ENCODE measurements at regions not wholly inside any gene's neighbourhood (a gene's known extent, or its start where the extent isn't known, plus 50 kb on each side); places are given as distances from the start of the nearest gene placed in this dataset.
"Not testable (repeated sequence)": the region's sequence is repeated elsewhere in the genome, so short reads cannot be mapped to it uniquely, and the experiment has no call there.

GRCh38 chr11:81585390-81585933, 1148.2 kb downstream of the FAM181B start:
- Histone ChIP-seq H3K9ac (ENCODE audit: low read length) (no peak overlapping the region), H3K36me3 (ENCODE audit: control insufficient read depth, low read depth, low read length) (no peaks in the 10 kb centered on the region), H3K9me3 (ENCODE audit: control insufficient read depth, low read depth, low read length) (no peaks in the 10 kb centered on the region), H3K4me1 (ENCODE audit: control insufficient read depth, low read depth, low read length) (no peaks in the 10 kb centered on the region), H3K27ac (ENCODE audit: low read length) (no peak overlapping the region), H3K4me3 (ENCODE audit: low read length) (no peak overlapping the region), H3K27me3 (ENCODE audit: control insufficient read depth, insufficient read depth, low read length) (no peaks in the 10 kb centered on the region)

GRCh38 chr11:81579339-81579738, 1154.3 kb downstream of the FAM181B start:
- no peak overlapping the region for H3K4me3 ChIP-seq (ENCODE audit: low read length)

GRCh38 chr11:81578571-81578970, 1155.1 kb downstream of the FAM181B start:
- Histone ChIP-seq H3K9me3 (ENCODE audit: control insufficient read depth, low read depth, low read length) (no peaks in the 10 kb centered on the region), H3K4me3 (ENCODE audit: low read length) (no peak overlapping the region), H3K9ac (ENCODE audit: low read length) (no peak overlapping the region), H3K4me1 (ENCODE audit: control insufficient read depth, low read depth, low read length) (no peaks in the 10 kb centered on the region), H3K27me3 (ENCODE audit: control insufficient read depth, insufficient read depth, low read length) (no peaks in the 10 kb centered on the region), H3K36me3 (ENCODE audit: control insufficient read depth, low read depth, low read length) (no peaks in the 10 kb centered on the region), H3K27ac (ENCODE audit: low read length) (no peak overlapping the region)

More at GRCh38 chr11:81579339-81579738, 1154.3 kb downstream of the FAM181B start:
- Histone ChIP-seq H3K27me3 (ENCODE audit: control insufficient read depth, insufficient read depth, low read length) (no peaks in the 10 kb centered on the region), H3K9me3 (ENCODE audit: control insufficient read depth, low read depth, low read length) (no peaks in the 10 kb centered on the region), H3K36me3 (ENCODE audit: control insufficient read depth, low read depth, low read length) (no peaks in the 10 kb centered on the region), H3K27ac (ENCODE audit: low read length) (no peak overlapping the region), H3K9ac (ENCODE audit: low read length) (no peak overlapping the region), H3K4me1 (ENCODE audit: control insufficient read depth, low read depth, low read length) (no peaks in the 10 kb centered on the region)

- H3K9ac ChIP-seq (ENCODE audit: low read length) = no peak overlapping the region
- no peak overlapping the region for H3K27ac ChIP-seq (ENCODE audit: low read length)
- H3K4me3 ChIP-seq (ENCODE audit: low read length) = no peak overlapping the region
- no peaks in the 10 kb centered on the region for H3K4me1 ChIP-seq (ENCODE audit: control insufficient read depth, low read depth, low read length)
- no peaks in the 10 kb centered on the region for H3K27me3 ChIP-seq (ENCODE audit: control insufficient read depth, insufficient read depth, low read length)
- no peaks in the 10 kb centered on the region for H3K36me3 ChIP-seq (ENCODE audit: control insufficient read depth, low read depth, low read length)
- H3K9me3 ChIP-seq (ENCODE audit: control insufficient read depth, low read depth, low read length) = no peaks in the 10 kb centered on the region
Observed at GRCh38 chr11:81574301-81574700, 1159.4 kb downstream of the FAM181B start.

GRCh38 chr11:81573367-81573766, 1160.3 kb downstream of the FAM181B start:
- Histone ChIP-seq H3K4me3 (ENCODE audit: low read length) (no peak overlapping the region), H3K36me3 (ENCODE audit: control insufficient read depth, low read depth, low read length) (no peaks in the 10 kb centered on the region), H3K4me1 (ENCODE audit: control insufficient read depth, low read depth, low read length) (no peaks in the 10 kb centered on the region), H3K27me3 (ENCODE audit: control insufficient read depth, insufficient read depth, low read length) (no peaks in the 10 kb centered on the region), H3K9me3 (ENCODE audit: control insufficient read depth, low read depth, low read length) (no peaks in the 10 kb centered on the region), H3K27ac (ENCODE audit: low read length) (no peak overlapping the region), H3K9ac (ENCODE audit: low read length) (no peak overlapping the region)

- H3K36me3 ChIP-seq (ENCODE audit: control insufficient read depth, low read depth, low read length) = no peaks in the 10 kb centered on the region
- no peak overlapping the region for H3K4me3 ChIP-seq (ENCODE audit: low read length)
- H3K27me3 ChIP-seq (ENCODE audit: control insufficient read depth, insufficient read depth, low read length) = no peaks in the 10 kb centered on the region
- no peak overlapping the region for H3K9ac ChIP-seq (ENCODE audit: low read length)
- H3K9me3 ChIP-seq (ENCODE audit: control insufficient read depth, low read depth, low read length) = no peaks in the 10 kb centered on the region
- no peaks in the 10 kb centered on the region for H3K4me1 ChIP-seq (ENCODE audit: control insufficient read depth, low read depth, low read length)
- no peak overlapping the region for H3K27ac ChIP-seq (ENCODE audit: low read length)
Observed at GRCh38 chr11:81570669-81571068, 1163.0 kb downstream of the FAM181B start.

- Histone ChIP-seq H3K36me3 (ENCODE audit: control insufficient read depth, low read depth, low read length) (no peaks in the 10 kb centered on the region), H3K27ac (ENCODE audit: low read length) (no peak overlapping the region), H3K9ac (ENCODE audit: low read length) (no peak overlapping the region), H3K9me3 (ENCODE audit: control insufficient read depth, low read depth, low read length) (no peaks in the 10 kb centered on the region), H3K27me3 (ENCODE audit: control insufficient read depth, insufficient read depth, low read length) (no peaks in the 10 kb centered on the region), H3K4me1 (ENCODE audit: control insufficient read depth, low read depth, low read length) (no peaks in the 10 kb centered on the region), H3K4me3 (ENCODE audit: low read length) (no peak overlapping the region)
Observed at GRCh38 chr11:81569999-81570398, 1163.7 kb downstream of the FAM181B start.

- Histone ChIP-seq H3K9ac (ENCODE audit: low read length) (no peak overlapping the region), H3K4me1 (ENCODE audit: control insufficient read depth, low read depth, low read length) (no peaks in the 10 kb centered on the region)
Observed at GRCh38 chr11:81568918-81569317, 1164.7 kb downstream of the FAM181B start.

GRCh38 chr11:81548123-81548522, 1185.5 kb downstream of the FAM181B start:
- Histone ChIP-seq H3K9me3 (ENCODE audit: control insufficient read depth, low read depth, low read length) (no peaks in the 10 kb centered on the region), H3K4me1 (ENCODE audit: control insufficient read depth, low read depth, low read length) (no peaks in the 10 kb centered on the region), H3K27ac (ENCODE audit: low read length) (no peak overlapping the region), H3K36me3 (ENCODE audit: control insufficient read depth, low read depth, low read length) (no peaks in the 10 kb centered on the region), H3K27me3 (ENCODE audit: control insufficient read depth, insufficient read depth, low read length) (no peaks in the 10 kb centered on the region), H3K9ac (ENCODE audit: low read length) (no peak overlapping the region), H3K4me3 (ENCODE audit: low read length) (no peak overlapping the region)

More at GRCh38 chr11:81568918-81569317, 1164.7 kb downstream of the FAM181B start:
- no peak overlapping the region for H3K4me3 ChIP-seq (ENCODE audit: low read length)
- no peaks in the 10 kb centered on the region for H3K9me3 ChIP-seq (ENCODE audit: control insufficient read depth, low read depth, low read length)
- H3K27ac ChIP-seq (ENCODE audit: low read length) = no peak overlapping the region
- no peaks in the 10 kb centered on the region for H3K27me3 ChIP-seq (ENCODE audit: control insufficient read depth, insufficient read depth, low read length)
- no peaks in the 10 kb centered on the region for H3K36me3 ChIP-seq (ENCODE audit: control insufficient read depth, low read depth, low read length)

GRCh38 chr11:81539806-81540205, 1193.9 kb downstream of the FAM181B start:
- not testable (repeated sequence) for H3K27me3 ChIP-seq (ENCODE audit: control insufficient read depth, insufficient read depth, low read length); H3K9me3 ChIP-seq (ENCODE audit: control insufficient read depth, low read depth, low read length); H3K9ac ChIP-seq (ENCODE audit: low read length); H3K27ac ChIP-seq (ENCODE audit: low read length); H3K4me3 ChIP-seq (ENCODE audit: low read length); H3K4me1 ChIP-seq (ENCODE audit: control insufficient read depth, low read depth, low read length); H3K36me3 ChIP-seq (ENCODE audit: control insufficient read depth, low read depth, low read length)

GRCh38 chr11:81515566-81515965, 1218.1 kb downstream of the FAM181B start:
- Histone ChIP-seq H3K27me3 (ENCODE audit: control insufficient read depth, insufficient read depth, low read length) (no peaks in the 10 kb centered on the region), H3K9me3 (ENCODE audit: control insufficient read depth, low read depth, low read length) (no peaks in the 10 kb centered on the region), H3K4me1 (ENCODE audit: control insufficient read depth, low read depth, low read length) (no peaks in the 10 kb centered on the region), H3K4me3 (ENCODE audit: low read length) (no peak overlapping the region), H3K27ac (ENCODE audit: low read length) (no peak overlapping the region), H3K9ac (ENCODE audit: low read length) (no peak overlapping the region), H3K36me3 (ENCODE audit: control insufficient read depth, low read depth, low read length) (no peaks in the 10 kb centered on the region)

GRCh38 chr11:81497202-81497804, 1236.4 kb downstream of the FAM181B start:
- no peaks in the 10 kb centered on the region for H3K36me3 ChIP-seq (ENCODE audit: control insufficient read depth, low read depth, low read length)
- peaks cover 27% of the 10 kb centered on the region for H3K4me1 ChIP-seq (ENCODE audit: control insufficient read depth, low read depth, low read length)
- no peak overlapping the region for H3K9ac ChIP-seq (ENCODE audit: low read length)
- H3K27me3 ChIP-seq (ENCODE audit: control insufficient read depth, insufficient read depth, low read length) = no peaks in the 10 kb centered on the region
- no peak overlapping the region for H3K27ac ChIP-seq (ENCODE audit: low read length)
- no peaks in the 10 kb centered on the region for H3K9me3 ChIP-seq (ENCODE audit: control insufficient read depth, low read depth, low read length)
- no peak overlapping the region for H3K4me3 ChIP-seq (ENCODE audit: low read length)
